Endothelial cell of umbilical vein (primary cell): ENCODE measurements at regions not wholly inside any gene's neighbourhood (a gene's known extent, or its start where the extent isn't known, plus 50 kb on each side); places are given as distances from the start of the nearest gene placed in this dataset.

Experiments used
- BruUV-seq: library from RNA; stranded (reverse); fragments of 400-500 nt; replicated peaks from 2 replicates; lab custom pipeline; 2021; lab: Mats Ljungman, UMichigan
- CTCF ChIA-PET: fragments of 300-600, 350-600 bp; sonication (Branson Sonifier 250); formaldehyde crosslinking; loops from one replicate; lab custom pipeline; 2021; ENCODE audit warnings: antibody characterized with exemption, inconsistent platforms; lab: Charles Lee
- POLR2A ChIA-PET: fragments of 300-600, 350-600 bp; sonication (Branson Sonifier 250); formaldehyde crosslinking; loops from one replicate; lab custom pipeline; 2021; ENCODE audit warnings: antibody characterized with exemption, inconsistent platforms; lab: Charles Lee
- DNase-seq: peaks from one replicate; pipeline ENCODE4 v3.0.0-alpha.2; 2011; ENCODE audit warnings: low read depth, low spot score
- FAIRE-seq: peaks from 2 replicates; lab custom pipeline; 2011; peaks lifted over from hg19 to GRCh38; lab: Jason Lieb, UNC
- H2AFZ ChIP-seq: 2 replicates; pipeline ENCODE4 v1.6.0; 2012; ENCODE audit warnings: low read depth, low read length, control low read depth, inconsistent platforms
- H3K27ac ChIP-seq: 2 replicates; pipeline ENCODE4 v1.5.1; 2011; ENCODE audit warnings: low read depth, mild to moderate bottlenecking, control low read depth, low read length, moderate library complexity; ENCODE audit not compliant: insufficient read depth
- H3K27me3 ChIP-seq, 2 experiments: 2 replicates each; pipeline versions ENCODE4 v1.6.0 to v1.6.1; 2011; ENCODE audit warnings: low read length in 2 of 2, mixed read lengths in 1 of 2; ENCODE audit not compliant: control insufficient read depth in 2 of 2, insufficient read depth in 2 of 2
- H3K36me3 ChIP-seq, 2 experiments: 2 replicates in 1 of 2; 3 replicates in 1 of 2; pipeline ENCODE4 v1.5.1; 2011; ENCODE audit warnings: low read length in 2 of 2, mild to moderate bottlenecking in 1 of 2, moderate library complexity in 1 of 2; ENCODE audit not compliant: control insufficient read depth in 2 of 2, insufficient read depth in 2 of 2; ENCODE audit errors: extremely low read depth in 1 of 2
- H3K4me1 ChIP-seq: 3 replicates; pipeline ENCODE4 v1.5.1; 2011; ENCODE audit warnings: mild to moderate bottlenecking, low read length; ENCODE audit not compliant: control insufficient read depth, insufficient read depth; ENCODE audit errors: extremely low read depth
- H3K4me2 ChIP-seq: 2 replicates; pipeline ENCODE4 v1.6.1; 2011; ENCODE audit warnings: low read length, control low read depth, mixed read lengths; ENCODE audit not compliant: insufficient read depth
- H3K4me3 ChIP-seq, 3 experiments: fragments of 200-600 bp in 1 of 3; sonication (generic), shearing (Covaris generic) in 1 of 3; replicated peaks in 1 of 3; 2 replicates each; pipeline ENCODE4 v1.5.1; 2011 to 2016; ENCODE audit warnings: control low read depth in 3 of 3, low read length in 3 of 3, mild to moderate bottlenecking in 2 of 3, inconsistent platforms in 1 of 3, low read depth in 1 of 3, moderate library complexity in 1 of 3; ENCODE audit not compliant: insufficient read depth in 1 of 3
- H3K79me2 ChIP-seq: 2 replicates; pipeline ENCODE4 v1.6.0; 2012; ENCODE audit warnings: low read length, inconsistent platforms; ENCODE audit not compliant: control insufficient read depth, insufficient read depth
- H3K9ac ChIP-seq: replicated peaks from 2 replicates; pipeline ENCODE3; 2011; ENCODE audit warnings: low read length, control low read depth; ENCODE audit not compliant: insufficient read depth; ENCODE audit errors: extremely low read depth
- H3K9me1 ChIP-seq: replicated peaks from 3 replicates; pipeline ENCODE4 v1.6.0; 2011; ENCODE audit warnings: mild to moderate bottlenecking, low read length; ENCODE audit not compliant: control insufficient read depth, insufficient read depth; ENCODE audit errors: extremely low read depth
- H3K9me3 ChIP-seq: replicated peaks from 2 replicates; pipeline ENCODE4 v1.5.1; 2012; ENCODE audit warnings: low read length, inconsistent platforms; ENCODE audit not compliant: control insufficient read depth, insufficient read depth
- H4K20me1 ChIP-seq: replicated peaks from 2 replicates; pipeline ENCODE3; 2011; ENCODE audit warnings: mild to moderate bottlenecking, low read length; ENCODE audit not compliant: control insufficient read depth, insufficient read depth; ENCODE audit errors: extremely low read depth
- CTCF ChIP-seq, 2 donors: IDR thresholded peaks; 1 replicate in 1 of 2; 2 replicates in 1 of 2; pipeline ENCODE4 v1.5.1; 2011; ENCODE audit warnings: low read length in 2 of 2, mild to moderate bottlenecking in 2 of 2, moderate library complexity in 2 of 2, control low read depth in 1 of 2, inconsistent platforms in 1 of 2, low read depth in 1 of 2; ENCODE audit not compliant: insufficient read depth in 1 of 2; ENCODE audit errors: extremely low read depth in 1 of 2
- EZH2 ChIP-seq: IDR thresholded peaks from 2 replicates; pipeline ENCODE4 v1.6.1; 2012; ENCODE audit warnings: borderline replicate concordance, low read depth, mild to moderate bottlenecking, moderate library complexity, low read length, inconsistent platforms; ENCODE audit not compliant: severe bottlenecking
- FOS ChIP-seq: IDR thresholded peaks from 2 replicates; pipeline ENCODE4 v1.6.1; 2011; ENCODE audit warnings: mild to moderate bottlenecking, low read length, moderate library complexity, borderline replicate concordance; ENCODE audit not compliant: insufficient read depth
- GATA2 ChIP-seq: IDR thresholded peaks from 2 replicates; pipeline ENCODE4 v1.7.0; 2011; ENCODE audit warnings: low read depth, mild to moderate bottlenecking, moderate library complexity, mixed read lengths, low read length; ENCODE audit not compliant: insufficient read length, insufficient read depth
- JUN ChIP-seq: IDR thresholded peaks from 2 replicates; pipeline ENCODE4 v1.6.1; 2011; ENCODE audit warnings: borderline replicate concordance, low read depth; ENCODE audit not compliant: insufficient read length, insufficient read depth
- MAX ChIP-seq: IDR thresholded peaks from 2 replicates; pipeline ENCODE4 v1.6.1; 2011; ENCODE audit not compliant: insufficient read depth, insufficient read length
- MYC ChIP-seq: IDR thresholded peaks from one replicate; pipeline ENCODE4 v1.6.1; 2011; ENCODE audit warnings: mild to moderate bottlenecking, low read depth, low read length
- POLR2A ChIP-seq: IDR thresholded peaks from 2 replicates; pipeline ENCODE4 v1.6.1; 2012; ENCODE audit warnings: low read depth, mild to moderate bottlenecking, control low read depth, low read length
- POLR2AphosphoS5 ChIP-seq: IDR thresholded peaks from 2 replicates; pipeline ENCODE4 v1.6.1; 2012; ENCODE audit warnings: low read depth, mild to moderate bottlenecking, control low read depth, low read length, moderate library complexity; ENCODE audit not compliant: insufficient read depth
- dilution Hi-C: fragments of 300-500 bp; cut with MboI; formaldehyde crosslinking; loops from one replicate; pipeline ENCODE4 v1.15.0; 2019; ENCODE audit warnings: low sequenced_read_pairs; ENCODE audit not compliant: extremely low pct_ligation_motif_present
- intact Hi-C: fragments of 100-400 bp; cut with micrococcal nuclease; formaldehyde crosslinking; loops from one replicate; pipeline ENCODE4 v1.10.0; 2022

- no peak overlapping the region for H3K27ac ChIP-seq
- no peaks in the 10 kb centered on the region for H3K4me1 ChIP-seq
- FAIRE-seq (no peak), DNase-seq (no peak)
- H3K36me3 ChIP-seq: no peaks in the 10 kb centered on the region
- H3K9me3 ChIP-seq: no peaks in the 10 kb centered on the region
- no peak overlapping the region for H2AFZ ChIP-seq
- H3K9me1 ChIP-seq: no peaks in the 10 kb centered on the region
- ChIA-PET CTCF (no interaction called here), POLR2A (no interaction called here)
- intact Hi-C loops: no loop called here
- dilution Hi-C loops: no loop called here
- no TSS peak for BruUV-seq
- H3K4me2 ChIP-seq: no peak overlapping the region
- H3K27me3 ChIP-seq: no peaks in the 10 kb centered on the region
- H4K20me1 ChIP-seq: no peaks in the 10 kb centered on the region
- H3K4me3 ChIP-seq: no peak overlapping the region
- H3K9ac ChIP-seq: no peak overlapping the region
- no peaks in the 10 kb centered on the region for H3K79me2 ChIP-seq
- TF ChIP-seq FOS: no peak
- TF ChIP-seq POLR2A: no peak
- no peak for TF ChIP-seq JUN
- no peak for TF ChIP-seq GATA2
- TF ChIP-seq MYC: no peak
- no peak for TF ChIP-seq EZH2
- TF ChIP-seq CTCF (IDR thresholded peaks at IDR 0.05; ENCODE audit: extremely low read depth in 1 of 2, insufficient read depth in 1 of 2, low read depth in 1 of 2, low read length in 2 of 2): no peak
- TF ChIP-seq MAX: no peak
- no peak for TF ChIP-seq POLR2AphosphoS5
These were observed 359.4 kb downstream of the ZIC4 start for GRCh38 chr3:147046916-147047315.
